Inflammatory macrophage treated with lipopolysaccharide for 4 hours (primary cell): ENCODE measurements at regions not wholly inside any gene's neighbourhood (a gene's known extent, or its start where the extent isn't known, plus 50 kb on each side); places are given as distances from the start of the nearest gene placed in this dataset.
"Not testable (repeated sequence)": the region's sequence is repeated elsewhere in the genome, so short reads cannot be mapped to it uniquely, and the experiment has no call there.

Source experiments
- DNase-seq: peaks from one replicate; pipeline ENCODE4 v3.0.0-alpha.2; 2020

DNA sequence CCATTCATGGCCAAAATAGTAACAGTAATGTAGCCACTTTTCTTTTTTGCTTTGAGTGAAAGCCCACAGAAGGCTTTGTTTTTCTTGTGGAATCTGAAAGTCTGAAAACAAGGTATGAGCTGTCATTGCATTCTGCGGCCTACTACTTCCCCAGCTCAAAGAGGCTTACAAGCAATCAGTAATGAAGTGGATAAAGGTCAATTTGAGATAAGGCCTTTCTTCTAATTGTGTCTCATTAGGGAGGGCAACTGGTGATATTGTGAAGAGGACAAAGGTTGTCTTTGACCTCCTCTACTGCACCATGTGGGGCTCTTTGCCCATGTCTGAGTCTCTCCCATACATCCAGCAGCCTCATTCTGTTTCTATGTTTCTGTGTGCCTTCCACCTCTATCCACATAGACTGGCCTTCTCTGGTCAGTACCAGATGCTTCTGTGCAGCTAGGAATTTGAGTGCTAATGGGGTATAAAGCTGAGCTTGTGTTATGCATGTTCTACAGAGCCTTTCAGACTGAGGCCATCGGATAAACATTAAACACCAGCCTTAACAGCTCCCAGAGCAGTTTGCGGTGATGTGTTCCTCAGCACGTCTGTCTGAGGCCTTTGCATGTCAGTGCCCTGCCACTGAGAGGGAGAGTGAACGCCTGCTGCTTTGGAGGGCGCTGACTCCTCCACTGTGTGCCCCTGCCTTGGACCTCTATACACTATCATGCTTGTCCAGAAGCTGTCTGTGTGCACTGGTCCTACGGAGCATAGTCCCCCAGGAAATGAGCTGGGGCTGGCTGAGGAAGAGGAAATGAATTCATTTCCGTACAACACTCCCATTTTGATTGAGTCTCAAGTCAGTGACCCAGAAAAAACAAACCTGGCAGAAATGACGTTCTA, 80.2 kb downstream of the SH2D1A start:
- DNase-seq = no peak

DNA sequence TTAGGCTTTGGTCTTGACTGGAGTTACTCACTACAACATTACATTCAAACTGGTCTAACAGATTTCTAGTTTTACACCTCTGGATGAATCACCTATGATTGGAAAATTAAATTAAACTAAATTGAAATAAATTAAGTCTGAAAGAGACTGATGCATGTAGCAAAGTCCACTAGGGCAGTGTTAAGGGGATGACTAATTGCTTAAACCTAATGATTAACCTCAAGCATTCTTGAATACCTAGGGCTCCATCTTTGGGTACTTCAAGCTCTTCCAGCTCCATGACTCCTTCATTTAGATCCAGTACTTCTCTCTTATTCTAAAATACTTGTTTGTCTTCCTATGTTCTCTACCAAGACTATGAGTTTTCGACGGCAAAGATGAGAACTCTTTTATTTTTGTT, 86.8 kb downstream of the SH2D1A start:
- DNase-seq = no peak

DNA sequence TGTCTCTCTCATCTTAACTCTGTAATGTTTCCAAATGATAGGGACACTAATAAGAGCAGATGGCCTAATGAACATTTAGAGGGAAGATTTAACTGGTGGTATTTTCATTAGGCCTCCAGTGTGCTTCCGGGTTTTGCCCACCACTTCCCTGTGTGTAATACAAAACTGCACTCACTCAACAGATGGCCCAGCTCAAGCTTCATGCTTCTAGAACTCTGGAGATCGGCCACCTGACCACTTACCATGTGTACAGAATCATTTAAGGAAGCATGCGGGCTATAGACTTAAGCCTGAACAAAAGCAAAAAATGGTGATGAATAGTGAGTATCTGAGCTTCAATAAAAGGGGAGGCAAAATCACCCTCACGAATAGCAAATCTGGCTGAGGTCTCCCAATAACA, 89.3 kb downstream of the SH2D1A start:
- no peak for DNase-seq

DNA sequence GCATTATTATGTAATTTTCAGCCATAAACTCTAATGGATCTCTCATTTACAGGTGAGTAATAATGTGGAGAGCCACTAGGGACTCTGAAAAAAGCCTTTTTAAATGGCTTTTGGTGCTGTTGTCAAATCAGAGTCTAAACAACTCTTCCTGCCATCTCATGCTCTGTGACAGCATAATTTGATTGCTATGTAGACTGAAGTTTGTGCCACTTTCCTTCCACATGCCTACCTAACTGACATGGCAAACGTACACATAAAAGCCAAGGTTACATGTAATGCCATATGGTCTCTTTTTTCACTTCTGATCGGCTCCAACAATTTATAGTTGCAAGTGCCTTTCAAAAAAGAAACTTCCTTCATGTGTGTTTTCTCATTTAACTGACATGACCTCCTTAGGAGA, 94.3 kb downstream of the SH2D1A start:
- no peak for DNase-seq

DNA sequence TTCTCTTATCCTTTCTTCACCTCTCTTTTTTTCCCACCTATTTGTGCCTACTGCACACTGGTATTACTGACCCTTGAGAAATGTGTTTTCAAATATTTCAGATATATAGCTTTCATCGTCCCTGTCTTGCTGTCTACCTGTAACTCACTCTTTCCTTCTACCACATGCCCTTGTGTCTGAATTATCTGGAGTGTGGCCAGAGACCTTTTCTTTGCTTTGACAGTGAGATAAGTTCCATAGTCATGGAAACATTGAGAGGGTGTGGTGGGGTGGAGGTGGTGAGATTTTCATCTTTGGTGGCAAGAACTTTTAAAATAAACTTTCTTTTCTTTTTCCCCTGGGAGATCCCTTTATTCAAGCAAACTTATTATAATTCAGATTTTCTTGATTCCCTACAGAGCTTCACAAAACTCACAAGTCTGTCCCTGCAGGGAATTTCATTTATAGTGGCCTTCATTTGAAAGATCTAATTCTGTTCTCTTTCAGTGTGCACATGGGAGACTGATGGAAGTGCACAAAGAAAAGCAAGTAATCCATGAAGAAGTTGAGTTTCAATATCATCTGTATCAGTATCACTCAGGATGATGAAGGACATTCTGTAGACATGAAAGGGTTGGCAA, 95.7 kb downstream of the SH2D1A start:
- DNase-seq = no peak

DNA sequence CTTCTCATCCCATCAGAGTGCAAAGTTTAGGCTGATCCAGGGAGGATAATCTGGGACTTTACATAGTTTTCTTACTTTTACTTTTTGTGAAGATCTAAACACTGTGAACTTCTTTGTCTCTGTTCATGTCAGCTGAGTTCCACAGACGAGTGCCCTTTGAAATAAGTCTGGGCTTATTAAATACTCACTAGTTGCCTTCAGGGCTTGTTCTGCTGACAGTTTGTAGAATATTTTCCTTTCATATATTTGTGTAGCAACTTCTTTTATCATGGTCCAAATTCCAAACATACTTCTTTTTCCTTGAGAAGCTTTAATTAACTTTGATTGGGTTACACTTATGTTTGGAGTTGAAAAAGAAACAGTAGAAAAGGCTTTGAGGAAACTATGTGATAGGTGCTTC, 109.6 kb downstream of the SH2D1A start:
- no peak for DNase-seq

DNA sequence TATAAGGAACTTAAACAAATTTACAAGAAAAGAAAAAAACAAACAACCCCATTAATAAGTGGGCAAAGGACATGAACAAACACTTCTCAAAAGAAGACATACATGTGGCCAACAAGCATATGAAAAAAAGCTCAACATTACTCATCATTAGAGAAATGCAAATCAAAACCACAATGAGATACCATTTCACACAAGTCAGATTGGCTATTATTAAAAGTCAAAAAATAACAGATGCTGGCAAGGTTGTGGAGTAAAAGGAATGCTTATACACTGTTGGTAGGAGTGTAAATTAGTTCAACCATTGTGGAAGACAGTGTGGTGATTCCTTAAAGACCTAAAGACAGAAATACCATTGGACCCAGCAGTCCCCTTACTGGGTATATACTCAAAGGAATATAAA, 113.5 kb downstream of the SH2D1A start:
- DNase-seq = not testable (repeated sequence)

DNA sequence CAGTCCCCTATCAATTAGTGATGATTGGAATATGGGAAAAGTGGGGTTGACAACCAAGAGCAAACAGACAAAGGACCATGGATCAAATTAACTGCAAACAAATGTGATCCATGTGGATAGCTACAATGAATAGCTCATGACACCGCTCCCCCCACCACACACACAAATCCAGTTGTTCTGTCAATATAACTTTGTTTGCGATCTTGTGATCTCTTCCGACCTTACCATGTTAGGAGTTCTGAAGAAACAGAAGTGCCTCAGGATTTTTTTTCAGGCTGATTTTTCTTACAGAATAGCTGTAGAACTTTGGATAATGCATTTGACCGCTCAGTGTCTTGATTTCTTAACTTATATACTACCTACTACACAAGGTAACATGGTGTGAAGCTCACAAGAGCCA, 116.6 kb downstream of the SH2D1A start:
- DNase-seq = no peak

DNA sequence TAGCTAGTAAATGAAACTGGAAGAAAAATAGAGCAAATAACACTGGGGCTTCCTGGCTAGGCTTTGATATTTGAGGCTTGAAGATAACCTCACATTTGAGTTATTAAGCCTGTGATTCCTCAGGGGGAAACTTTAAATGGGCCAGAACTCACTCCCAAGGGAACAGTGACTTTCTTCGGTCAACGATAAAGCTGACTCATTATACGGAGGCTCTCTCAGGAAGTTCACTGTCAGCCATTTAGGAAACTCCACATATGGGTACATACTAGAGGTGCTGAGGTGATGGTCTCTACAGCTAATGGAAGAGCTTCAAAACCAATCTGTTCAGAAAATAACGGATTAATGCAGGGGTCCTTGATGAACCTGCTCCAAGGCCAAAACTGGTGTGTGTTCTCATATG, 120.8 kb downstream of the SH2D1A start:
- no peak for DNase-seq

DNA sequence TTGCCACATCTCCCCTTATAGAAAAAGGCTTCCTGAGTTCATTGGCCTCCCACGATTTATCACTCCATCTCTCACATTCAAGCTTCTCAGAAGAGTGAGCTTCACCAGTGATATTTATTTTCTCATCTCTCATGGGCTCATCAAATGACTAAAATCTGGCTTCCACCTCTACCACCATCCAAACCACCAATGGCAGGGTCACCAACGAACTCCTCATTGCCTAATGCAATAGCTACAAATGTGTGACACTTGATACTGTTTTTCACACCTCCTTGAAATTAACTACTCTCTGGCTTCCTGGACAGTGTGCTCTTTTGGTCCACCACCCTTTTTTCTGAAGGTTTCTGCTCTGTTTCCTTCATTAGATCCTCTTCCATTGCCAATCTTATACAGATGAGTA, 129.0 kb downstream of the SH2D1A start:
- DNase-seq = no peak

DNA sequence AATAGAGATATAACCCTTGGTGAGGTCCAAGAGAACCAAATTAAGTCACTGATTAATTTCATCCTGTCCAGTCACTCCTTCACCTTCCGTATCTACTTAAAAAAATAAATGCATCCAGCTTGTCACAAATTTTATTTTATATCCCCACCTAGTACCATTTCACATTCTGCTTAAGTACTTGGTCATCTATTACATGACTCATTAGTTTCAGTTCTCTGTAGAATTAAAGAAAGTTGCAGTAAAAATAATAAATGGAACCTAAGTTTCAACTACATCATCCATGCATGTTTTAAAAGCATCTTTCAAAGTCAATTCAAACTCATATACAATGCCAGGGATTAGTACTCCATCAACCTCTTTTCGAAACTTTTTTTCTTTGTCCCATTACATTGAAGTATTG, 130.2 kb downstream of the SH2D1A start:
- DNase-seq = no peak

DNA sequence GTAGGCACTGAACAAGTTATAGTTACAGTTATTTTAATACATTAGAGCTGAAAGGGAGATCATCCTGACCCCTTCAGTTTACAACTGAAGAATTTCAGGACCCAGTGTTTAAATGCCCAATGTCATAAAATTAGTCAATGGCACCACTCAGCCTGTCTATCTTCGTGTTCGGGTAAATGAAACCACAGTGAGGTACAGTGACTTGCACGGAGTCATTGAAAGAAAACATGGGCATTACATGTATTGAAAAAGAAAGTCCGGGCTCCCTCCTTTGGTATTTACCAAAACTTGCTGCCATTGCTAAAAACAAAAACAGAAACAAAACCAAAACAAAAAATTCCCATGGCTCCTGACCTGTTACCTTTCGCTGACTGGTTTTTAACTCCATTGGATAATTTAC, 131.7 kb downstream of the SH2D1A start:
- DNase-seq = no peak

DNA sequence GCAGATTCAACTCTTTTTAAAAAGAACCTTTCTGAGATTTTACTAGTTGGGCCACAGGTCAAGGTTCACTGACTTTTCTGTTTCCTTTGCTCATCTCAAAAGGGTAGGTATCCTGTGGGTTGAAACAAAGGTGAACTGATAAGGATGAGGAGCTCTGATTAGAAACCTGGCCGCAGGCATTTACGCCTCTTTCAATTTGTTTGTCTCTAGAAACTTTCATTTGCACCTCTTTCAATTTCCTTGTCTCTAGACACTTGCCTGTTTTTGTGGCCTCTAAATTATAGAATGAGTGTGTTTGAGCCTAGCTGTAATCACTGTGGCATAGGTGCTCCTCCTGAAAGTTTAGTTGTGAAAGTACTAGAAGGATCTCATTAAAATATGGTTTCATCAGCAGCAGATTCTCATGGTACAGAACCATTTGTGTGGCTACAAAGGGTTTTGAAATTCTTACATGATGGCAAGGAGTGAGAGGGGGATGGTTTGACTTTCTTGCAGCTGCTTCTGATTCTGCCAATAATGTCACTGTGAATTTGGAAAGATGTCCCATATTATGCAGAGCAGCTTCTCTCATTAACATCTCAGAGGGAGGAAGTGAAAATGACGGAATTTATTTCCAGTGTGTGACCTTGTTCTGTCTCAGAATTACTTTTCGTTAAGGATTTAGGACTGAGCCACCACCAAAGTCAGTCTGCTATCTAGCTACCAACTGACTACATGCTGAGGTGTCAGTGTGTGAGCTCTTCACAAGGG, 142.2 kb downstream of the SH2D1A start:
- DNase-seq = no peak

DNA sequence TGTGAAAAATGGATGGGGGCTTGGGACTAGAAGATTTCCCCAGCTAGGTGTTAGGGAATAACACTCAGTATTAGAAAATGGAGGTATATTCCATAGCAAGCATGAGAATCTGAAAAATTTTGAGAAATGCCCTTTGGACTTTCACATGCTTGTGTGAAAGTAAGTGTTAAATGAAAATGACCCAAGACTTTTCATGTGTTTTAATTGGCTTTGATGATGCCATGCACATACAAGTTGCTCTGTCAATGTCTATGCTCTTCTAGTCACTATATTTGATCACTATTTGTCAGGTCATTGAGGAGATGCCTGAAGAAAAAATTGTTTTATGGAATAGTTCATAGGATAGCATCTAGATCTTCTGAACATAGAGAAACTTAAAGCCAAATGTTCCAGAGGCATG, 147.6 kb downstream of the SH2D1A start:
- no peak for DNase-seq

DNA sequence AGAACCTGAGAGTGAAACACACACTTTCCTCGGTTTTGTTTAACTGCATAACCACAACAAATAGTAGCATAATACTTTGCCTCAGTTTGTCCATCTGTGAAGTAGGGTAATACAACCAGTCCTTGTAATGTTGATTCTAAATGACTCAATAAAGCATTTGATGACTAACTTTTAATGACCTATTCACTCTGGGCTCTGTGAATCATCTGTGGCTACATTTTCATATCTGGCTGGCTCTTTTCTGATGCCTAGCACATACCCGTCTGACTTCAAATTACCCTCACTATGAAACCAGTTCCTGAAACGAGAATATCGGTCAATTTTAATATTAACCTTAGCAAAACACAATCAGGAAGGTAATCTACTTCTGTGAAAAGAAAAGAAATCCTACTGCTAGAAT, 151.0 kb downstream of the SH2D1A start:
- no peak for DNase-seq

DNA sequence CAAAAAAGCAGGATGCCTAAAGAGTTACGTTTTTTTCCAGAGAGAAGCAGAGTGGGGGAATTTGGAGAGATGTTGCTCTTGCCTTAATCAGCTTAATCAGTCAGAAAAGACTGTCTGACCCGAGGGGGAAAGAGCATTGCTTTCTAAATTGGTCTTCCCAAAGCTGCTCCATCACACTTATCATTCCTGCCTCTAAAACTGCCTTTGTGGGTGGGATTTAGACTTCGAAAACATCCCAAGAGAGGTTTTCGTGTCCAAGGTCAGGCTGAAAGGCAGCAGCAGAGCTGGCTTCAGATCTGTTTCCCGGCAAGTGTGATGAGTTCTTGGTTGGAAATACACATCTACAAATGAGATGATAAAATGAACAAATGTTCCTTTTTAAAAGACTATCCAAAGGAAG, 155.2 kb downstream of the SH2D1A start:
- DNase-seq = no peak

DNA sequence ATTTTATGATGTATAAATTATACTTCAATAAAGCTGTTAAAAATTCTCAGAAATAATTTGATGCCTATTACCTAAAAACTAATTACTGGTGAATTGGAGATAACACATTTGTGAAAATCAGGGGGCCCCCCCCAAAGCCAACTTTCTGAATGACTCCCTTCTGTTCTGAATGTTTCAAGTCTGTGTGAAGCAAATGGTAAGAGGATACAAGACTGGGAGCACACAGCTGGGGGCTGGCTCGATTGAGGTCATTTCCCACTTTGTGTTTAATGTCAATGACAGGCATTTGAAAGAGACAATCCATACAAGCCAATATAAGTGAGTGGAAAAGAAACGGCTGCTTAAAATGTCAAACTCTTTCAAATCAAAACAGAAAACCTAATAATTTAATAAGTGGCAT, 155.8 kb downstream of the SH2D1A start:
- no peak for DNase-seq

DNA sequence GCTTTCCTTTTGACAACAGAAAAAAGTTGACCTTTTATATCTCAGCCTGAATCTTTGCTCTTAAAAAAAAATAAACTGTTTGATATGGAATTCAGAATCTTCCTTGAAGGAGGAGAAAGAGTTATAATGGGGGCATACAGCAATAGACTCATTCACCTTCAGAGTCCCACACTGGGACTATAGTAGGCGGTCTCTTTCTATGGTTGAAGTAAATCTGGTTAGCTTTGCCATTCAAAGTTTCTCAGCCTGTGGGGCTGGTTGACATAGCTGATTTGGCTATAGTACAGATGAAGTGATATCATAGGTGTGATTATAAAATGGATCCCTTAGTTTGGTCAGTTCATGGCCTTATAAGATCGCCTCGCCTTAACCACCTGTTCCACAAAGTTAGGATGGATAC, 156.2 kb downstream of the SH2D1A start:
- no peak for DNase-seq

DNA sequence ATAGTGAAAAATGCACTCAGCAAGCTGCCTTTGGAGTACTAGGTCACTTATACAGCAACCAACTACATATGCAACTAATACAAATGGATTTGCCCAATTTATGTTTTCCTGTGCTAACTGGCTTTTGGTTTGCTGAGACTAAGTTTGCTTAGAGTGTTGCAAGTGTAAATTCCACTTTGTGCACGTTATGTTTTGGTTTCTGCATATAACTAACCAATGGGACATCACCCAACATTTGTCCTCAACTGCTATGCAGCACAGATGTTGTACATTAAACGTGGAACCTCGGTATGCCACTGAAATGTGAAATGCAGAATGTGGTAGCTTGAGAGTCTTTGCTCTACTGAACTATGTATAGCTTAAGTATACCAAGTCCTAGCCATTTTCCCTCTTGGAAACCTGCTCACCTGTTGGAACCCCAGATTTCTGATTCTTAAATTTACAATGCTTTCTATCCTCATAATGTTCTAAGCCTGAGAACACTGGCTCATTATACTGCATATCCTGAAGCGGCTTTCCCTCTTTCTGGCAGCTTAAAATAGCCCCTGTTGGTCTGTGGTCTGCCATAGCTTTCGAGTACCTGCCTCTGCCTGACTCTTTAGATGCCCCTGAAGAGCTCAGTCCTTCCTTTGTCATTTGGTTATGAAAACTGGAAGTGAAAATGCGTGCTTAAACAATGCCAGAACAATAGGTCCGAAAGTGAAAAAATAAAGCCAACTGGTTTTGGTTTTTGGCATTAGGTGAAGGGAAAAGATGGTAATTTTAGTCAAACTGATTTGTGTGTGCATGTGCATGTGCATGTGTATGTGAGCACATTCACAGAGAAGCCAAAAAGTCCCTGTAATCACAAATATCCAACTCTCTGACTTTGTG, 158.0 kb downstream of the SH2D1A start:
- DNase-seq = no peak

DNA sequence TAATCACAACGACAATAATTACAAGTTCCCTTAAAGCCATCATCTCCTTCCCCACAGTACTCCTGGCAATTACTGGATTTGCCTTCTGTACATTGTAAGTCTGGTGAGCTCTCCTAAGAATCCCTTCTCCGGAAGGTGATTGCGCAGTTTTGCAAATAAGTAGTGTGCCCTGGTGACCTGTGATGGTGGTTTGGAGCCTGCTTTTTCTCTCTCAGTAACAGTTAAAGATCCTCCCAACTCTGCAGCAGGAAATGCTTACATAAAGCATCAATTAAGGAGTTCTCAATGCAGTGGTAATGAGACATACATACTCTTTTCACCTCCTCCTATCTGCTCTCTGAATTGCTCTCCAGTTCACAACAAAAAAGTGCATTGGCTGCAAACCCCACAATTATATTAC, 159.7 kb downstream of the SH2D1A start:
- DNase-seq = no peak

DNA sequence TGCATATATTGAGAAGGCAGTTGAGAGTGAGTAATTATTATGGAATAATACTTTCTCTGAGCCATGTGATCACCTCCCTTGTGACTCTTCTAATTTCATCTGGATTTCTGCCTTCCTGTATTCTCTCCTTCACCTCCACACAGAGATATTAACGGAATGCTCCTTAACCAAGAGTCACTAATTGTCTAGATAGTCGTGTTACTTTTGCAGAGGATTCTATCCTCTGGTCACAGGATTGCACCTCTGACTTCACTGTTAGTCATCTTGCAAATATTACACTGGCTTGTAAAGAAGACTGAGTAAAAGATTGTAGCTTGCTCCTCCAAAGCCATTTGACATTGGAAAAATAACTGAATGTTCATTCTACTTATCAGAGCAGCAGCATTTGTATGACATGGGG, 160.9 kb downstream of the SH2D1A start:
- DNase-seq = no peak

DNA sequence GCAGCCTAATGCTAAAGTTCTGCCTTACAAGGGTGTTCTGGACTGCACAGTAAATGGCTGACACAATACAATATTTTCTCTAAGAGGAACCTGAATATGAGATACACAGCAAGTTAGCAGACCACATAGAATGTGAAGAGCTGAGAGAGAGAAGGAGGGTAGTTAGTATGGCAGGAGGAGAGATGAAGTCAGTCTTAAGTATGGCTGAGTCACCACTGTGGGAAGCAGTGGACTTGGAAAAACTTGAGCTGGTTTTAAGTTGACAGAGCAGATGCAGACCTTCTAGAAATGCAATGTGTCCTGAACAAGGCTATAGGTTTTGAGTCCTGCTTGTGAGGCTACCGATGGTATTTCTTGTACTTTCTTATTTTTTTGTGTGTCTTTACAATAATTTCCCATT, 172.5 kb downstream of the SH2D1A start:
- DNase-seq = no peak

DNA sequence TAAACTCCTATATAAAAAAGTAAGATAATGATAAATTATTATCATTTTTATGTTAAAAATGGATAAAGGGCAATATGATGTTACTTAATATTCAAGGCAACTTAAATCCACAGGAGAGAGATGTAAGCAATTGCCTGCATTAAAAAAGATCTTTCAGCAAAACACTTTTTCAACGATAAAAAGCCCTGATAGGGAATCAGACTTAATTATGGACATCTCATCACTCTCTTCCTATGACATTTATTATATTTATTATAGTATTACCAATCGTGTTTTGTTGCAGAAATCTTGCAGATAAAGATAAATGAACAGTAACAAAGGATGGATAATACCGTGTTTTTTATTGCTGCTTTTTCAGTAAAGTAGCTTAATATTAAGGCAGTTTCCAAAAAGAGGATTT, 178.5 kb downstream of the SH2D1A start:
- DNase-seq = no peak
